ENCODE measurements at regions not wholly inside any gene's neighbourhood (a gene's known extent, or its start where the extent isn't known, plus 50 kb on each side); places are given as distances from the start of the nearest gene placed in this dataset.
A peak's percentile ranks its signal among the peaks of the same experiment; 100 is the strongest.

DNA sequence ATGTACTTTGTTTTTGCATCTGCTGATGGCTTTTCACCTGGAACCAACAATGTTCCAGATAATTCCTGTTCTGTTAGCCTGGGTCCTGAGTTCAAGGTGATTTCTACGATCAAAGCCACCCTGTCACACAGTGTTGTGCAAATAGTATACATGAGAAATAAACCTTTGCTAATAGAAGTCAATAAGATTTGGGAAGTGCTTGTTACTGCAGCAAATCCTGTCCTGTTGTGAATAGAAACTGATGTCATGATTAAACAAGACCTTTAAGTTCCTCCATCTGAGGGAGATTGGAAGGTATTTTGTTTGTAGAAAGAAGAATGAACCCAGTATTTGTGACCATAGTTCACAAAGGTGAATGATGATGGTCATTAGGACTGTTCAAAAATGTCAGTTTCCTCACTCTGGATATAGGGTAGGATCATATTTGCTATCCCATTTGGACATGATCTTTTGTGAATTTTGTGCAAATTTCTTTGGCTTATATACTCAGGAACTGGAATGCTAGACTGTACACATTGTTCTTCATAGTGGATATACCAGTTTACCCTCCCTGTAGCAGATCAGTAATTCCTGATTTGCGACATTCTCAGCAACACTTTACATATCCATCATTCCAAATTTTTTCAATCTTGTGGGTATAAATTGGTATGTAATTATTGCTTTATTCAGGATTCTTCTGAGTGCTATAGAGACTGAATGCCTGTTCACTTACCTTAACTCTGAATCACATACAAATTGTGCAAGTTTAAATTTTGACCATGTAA lies 428.5 kb downstream of the METTL15 start:
- TF ChIP-seq CREB1 (IDR thresholded peaks at IDR 0.05; ENCODE audit: low read depth) (no peak), NFIC (IDR thresholded peaks at IDR 0.05) (no peak), FOXM1 (IDR thresholded peaks at IDR 0.05; ENCODE audit: borderline replicate concordance, low read depth) (no peak), EGR1 (IDR thresholded peaks at IDR 0.05) (no peak), RAD21 (IDR thresholded peaks at IDR 0.05; ENCODE audit: low read depth) (no peak), CEBPB (IDR thresholded peaks at IDR 0.05) (no peak), EP300 (IDR thresholded peaks at IDR 0.05; ENCODE audit: borderline replicate concordance) (no peak), ZBTB7A (IDR thresholded peaks at IDR 0.05; ENCODE audit: low read depth) (no peak), TAF1 (IDR thresholded peaks at IDR 0.05; ENCODE audit: low read depth) (no peak), YY1 (IDR thresholded peaks at IDR 0.05; ENCODE audit: low read depth) (no peak), TEAD4 (IDR thresholded peaks at IDR 0.05) (no peak), TCF12 (IDR thresholded peaks at IDR 0.05; ENCODE audit: low read depth) (no peak)
- TF ChIP-seq, protein P1, sequence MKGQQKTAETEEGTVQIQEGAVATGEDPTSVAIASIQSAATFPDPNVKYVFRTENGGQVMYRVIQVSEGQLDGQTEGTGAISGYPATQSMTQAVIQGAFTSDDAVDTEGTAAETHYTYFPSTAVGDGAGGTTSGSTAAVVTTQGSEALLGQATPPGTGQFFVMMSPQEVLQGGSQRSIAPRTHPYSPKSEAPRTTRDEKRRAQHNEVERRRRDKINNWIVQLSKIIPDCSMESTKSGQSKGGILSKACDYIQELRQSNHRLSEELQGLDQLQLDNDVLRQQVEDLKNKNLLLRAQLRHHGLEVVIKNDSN (IDR thresholded peaks at IDR 0.05), result no peak
- TF ChIP-seq, protein P2, sequence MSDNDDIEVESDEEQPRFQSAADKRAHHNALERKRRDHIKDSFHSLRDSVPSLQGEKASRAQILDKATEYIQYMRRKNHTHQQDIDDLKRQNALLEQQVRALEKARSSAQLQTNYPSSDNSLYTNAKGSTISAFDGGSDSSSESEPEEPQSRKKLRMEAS (IDR thresholded peaks at IDR 0.05), result no peak
- TF ChIP-seq, protein P3, sequence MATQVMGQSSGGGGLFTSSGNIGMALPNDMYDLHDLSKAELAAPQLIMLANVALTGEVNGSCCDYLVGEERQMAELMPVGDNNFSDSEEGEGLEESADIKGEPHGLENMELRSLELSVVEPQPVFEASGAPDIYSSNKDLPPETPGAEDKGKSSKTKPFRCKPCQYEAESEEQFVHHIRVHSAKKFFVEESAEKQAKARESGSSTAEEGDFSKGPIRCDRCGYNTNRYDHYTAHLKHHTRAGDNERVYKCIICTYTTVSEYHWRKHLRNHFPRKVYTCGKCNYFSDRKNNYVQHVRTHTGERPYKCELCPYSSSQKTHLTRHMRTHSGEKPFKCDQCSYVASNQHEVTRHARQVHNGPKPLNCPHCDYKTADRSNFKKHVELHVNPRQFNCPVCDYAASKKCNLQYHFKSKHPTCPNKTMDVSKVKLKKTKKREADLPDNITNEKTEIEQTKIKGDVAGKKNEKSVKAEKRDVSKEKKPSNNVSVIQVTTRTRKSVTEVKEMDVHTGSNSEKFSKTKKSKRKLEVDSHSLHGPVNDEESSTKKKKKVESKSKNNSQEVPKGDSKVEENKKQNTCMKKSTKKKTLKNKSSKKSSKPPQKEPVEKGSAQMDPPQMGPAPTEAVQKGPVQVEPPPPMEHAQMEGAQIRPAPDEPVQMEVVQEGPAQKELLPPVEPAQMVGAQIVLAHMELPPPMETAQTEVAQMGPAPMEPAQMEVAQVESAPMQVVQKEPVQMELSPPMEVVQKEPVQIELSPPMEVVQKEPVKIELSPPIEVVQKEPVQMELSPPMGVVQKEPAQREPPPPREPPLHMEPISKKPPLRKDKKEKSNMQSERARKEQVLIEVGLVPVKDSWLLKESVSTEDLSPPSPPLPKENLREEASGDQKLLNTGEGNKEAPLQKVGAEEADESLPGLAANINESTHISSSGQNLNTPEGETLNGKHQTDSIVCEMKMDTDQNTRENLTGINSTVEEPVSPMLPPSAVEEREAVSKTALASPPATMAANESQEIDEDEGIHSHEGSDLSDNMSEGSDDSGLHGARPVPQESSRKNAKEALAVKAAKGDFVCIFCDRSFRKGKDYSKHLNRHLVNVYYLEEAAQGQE (IDR thresholded peaks at IDR 0.05; ENCODE audit: low read depth), result no peak

DNA sequence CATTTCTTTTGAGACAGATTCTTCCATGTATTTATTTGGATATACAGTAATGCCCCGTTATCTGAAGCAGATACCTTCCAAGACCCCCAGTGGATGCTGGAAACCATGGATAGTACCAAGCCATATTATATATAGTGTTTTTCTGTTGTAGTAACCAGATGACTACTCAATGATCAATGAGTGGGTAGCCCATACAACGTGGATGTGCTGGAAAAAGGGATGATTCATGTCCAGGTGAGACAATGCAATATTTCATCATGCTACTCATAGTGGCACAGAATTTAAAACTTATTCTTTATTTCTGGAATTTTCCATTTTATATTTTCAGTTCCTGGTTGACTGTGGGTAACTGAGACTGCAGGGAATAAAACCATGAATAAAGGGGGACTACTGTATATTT lies 427.5 kb downstream of the METTL15 start:
- TF ChIP-seq FOXM1 (IDR thresholded peaks at IDR 0.05; ENCODE audit: borderline replicate concordance, low read depth), result no peak
- TF ChIP-seq, protein P2 (IDR thresholded peaks at IDR 0.05), result no peak
- no peak for TF ChIP-seq ZBTB7A (IDR thresholded peaks at IDR 0.05; ENCODE audit: low read depth)
- no peak for TF ChIP-seq EGR1 (IDR thresholded peaks at IDR 0.05)
- no peak for TF ChIP-seq CEBPB (IDR thresholded peaks at IDR 0.05)
- TF ChIP-seq TAF1 (IDR thresholded peaks at IDR 0.05; ENCODE audit: low read depth), result no peak
- no peak for TF ChIP-seq TCF12 (IDR thresholded peaks at IDR 0.05; ENCODE audit: low read depth)
- no peak for TF ChIP-seq RAD21 (IDR thresholded peaks at IDR 0.05; ENCODE audit: low read depth)
- TF ChIP-seq CREB1 (IDR thresholded peaks at IDR 0.05; ENCODE audit: low read depth), result no peak
- no peak for TF ChIP-seq TEAD4 (IDR thresholded peaks at IDR 0.05)
- TF ChIP-seq NFIC (IDR thresholded peaks at IDR 0.05), result no peak
- TF ChIP-seq, protein P1 (IDR thresholded peaks at IDR 0.05), result no peak
- TF ChIP-seq YY1 (IDR thresholded peaks at IDR 0.05; ENCODE audit: low read depth), result no peak
- TF ChIP-seq, protein P3 (IDR thresholded peaks at IDR 0.05; ENCODE audit: low read depth), result no peak
- no peak for TF ChIP-seq EP300 (IDR thresholded peaks at IDR 0.05; ENCODE audit: borderline replicate concordance)

DNA sequence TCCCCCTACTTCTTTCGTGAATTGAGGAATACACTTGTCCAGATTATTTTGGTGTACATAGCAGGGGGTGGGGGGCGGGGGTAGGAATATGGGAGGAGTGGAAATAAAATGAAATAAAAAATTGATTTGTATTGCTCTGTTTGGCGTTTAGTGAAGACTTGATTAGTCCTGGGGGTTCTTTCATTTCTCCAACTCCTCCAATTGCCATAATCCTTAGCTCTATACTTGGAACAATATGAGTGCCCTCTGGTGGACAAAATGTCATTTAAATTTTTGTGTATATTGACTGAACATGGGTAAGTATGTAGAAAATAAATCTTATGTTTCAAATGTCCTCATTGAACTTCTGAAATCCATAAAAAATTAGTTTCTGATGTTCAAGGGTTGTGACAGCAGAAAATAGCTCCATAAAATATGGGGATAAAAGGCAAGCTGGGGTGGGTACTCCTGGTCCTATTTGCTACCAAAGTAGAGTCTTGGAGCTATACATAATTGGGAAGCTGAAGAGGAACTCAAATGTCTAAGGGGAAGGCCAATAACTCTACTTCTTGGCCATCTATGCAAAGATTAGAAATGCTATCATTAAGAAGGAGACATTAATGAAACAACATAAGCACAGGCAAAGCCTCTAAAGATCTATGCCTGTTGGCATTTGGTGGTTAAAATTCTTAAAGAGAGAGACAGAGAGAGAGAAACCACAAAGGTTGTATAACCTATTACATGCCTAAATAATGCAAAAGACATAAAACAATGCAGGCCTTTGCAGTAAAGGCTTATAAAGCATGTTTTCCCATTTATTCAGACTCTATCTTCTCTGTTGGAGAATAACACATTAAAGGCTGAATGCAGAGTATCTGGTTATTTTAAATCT lies 421.6 kb downstream of the METTL15 start:
- TF ChIP-seq RAD21 (IDR thresholded peaks at IDR 0.05; ENCODE audit: low read depth) (peak; percentile 56), TCF12 (IDR thresholded peaks at IDR 0.05; ENCODE audit: low read depth) (no peak)

DNA sequence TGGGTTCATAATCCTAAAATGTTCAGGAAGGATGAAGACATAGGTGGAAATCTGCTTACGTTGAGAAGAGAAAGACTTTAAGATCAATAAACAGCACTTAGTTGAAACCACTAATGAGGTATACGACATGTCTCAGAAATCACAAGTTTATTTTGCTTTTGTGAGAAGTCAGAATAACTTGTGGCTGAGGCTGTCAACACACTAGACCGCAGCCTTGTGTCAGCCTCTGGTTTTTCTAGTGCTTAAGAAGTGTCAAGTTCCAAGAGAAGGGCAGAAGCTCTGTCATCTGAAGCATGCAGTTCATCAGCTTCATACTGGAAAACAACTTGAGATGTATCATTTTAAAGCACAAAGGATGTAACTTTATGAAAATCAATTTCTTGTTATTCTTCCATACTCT lies 420.9 kb downstream of the METTL15 start:
- TF ChIP-seq ZBTB7A (IDR thresholded peaks at IDR 0.05; ENCODE audit: low read depth) (no peak), TAF1 (IDR thresholded peaks at IDR 0.05; ENCODE audit: low read depth) (no peak), CEBPB (IDR thresholded peaks at IDR 0.05) (no peak), EGR1 (IDR thresholded peaks at IDR 0.05) (no peak)
- TF ChIP-seq, protein P2 (IDR thresholded peaks at IDR 0.05), result no peak
- TF ChIP-seq, protein P1 (IDR thresholded peaks at IDR 0.05), result no peak

DNA sequence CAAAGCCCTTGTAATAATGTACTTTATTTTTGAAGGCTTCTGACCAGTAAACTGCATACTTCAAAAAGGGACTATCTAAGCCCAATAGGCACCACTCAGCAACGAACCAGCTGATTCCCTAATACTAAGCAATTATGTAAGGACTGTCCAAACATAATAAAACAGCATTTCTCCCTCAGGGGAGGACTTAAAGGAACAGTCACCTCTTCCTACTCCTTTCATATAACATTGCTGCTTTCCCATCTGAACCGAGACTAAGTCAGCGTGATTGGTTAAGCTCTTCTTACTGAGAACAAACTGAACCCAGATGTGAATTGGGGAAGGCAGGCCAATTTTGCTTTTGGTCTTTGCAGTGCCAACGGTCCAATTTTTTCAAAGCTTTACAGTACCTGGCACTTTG lies 420.0 kb downstream of the METTL15 start:
- TF ChIP-seq CREB1 (IDR thresholded peaks at IDR 0.05; ENCODE audit: low read depth) (no peak), YY1 (IDR thresholded peaks at IDR 0.05; ENCODE audit: low read depth) (no peak)
- TF ChIP-seq, protein P1 (IDR thresholded peaks at IDR 0.05), result no peak

Measured in Ishikawa (cell line).